HepG2 (cell line): ENCODE measurements at regions not wholly inside any gene's neighbourhood (a gene's known extent, or its start where the extent isn't known, plus 50 kb on each side); places are given as distances from the start of the nearest gene placed in this dataset.

Source experiments
- ATAC-seq: fragments of 200-7000 bp; cut with Tn5 transposase; 3 replicates; pipeline ENCODE4 v1.9.1; 2020; ENCODE audit warnings: mild to moderate bottlenecking, moderate library complexity
- BruUV-seq: library from RNA; stranded (reverse); fragments of 400-500 nt; replicated peaks from 2 replicates; lab custom pipeline; 2021; lab: Mats Ljungman, UMichigan
- CTCF ChIA-PET: fragments of 300-600 bp; formaldehyde crosslinking; extraction: SDS; loops from one replicate; lab custom pipeline; 2021; ENCODE audit warnings: low total read pairs, inconsistent platforms, low intra/inter-chr PET ratio; lab: Yijun Ruan, JAX
- POLR2A ChIA-PET: fragments of 350-600 bp; sonication (Branson Sonifier 250); formaldehyde crosslinking; loops from one replicate; lab custom pipeline; 2020; ENCODE audit warnings: antibody characterized with exemption, inconsistent platforms; lab: Yijun Ruan, JAX
- DNase-seq: peaks from one replicate; pipeline ENCODE4 v3.0.0-alpha.2; 2015; ENCODE audit warnings: low spot score
- FAIRE-seq: peaks from 3 replicates; lab custom pipeline; 2011; peaks lifted over from hg19 to GRCh38; lab: Jason Lieb, UNC
- H2AFZ ChIP-seq: one replicate; pipeline ENCODE4 v1.6.1; 2011; ENCODE audit warnings: low read length, inconsistent platforms
- H3K27ac ChIP-seq: fragments of 300-600 bp; 3 replicates; pipeline ENCODE4 v1.8.0; 2011; ENCODE audit warnings: mixed run types, mild to moderate bottlenecking, mixed read lengths, low read length, inconsistent platforms; ENCODE audit not compliant: insufficient read depth; ENCODE audit errors: extremely low read length
- H3K27me3 ChIP-seq, 2 experiments: fragments of 200-600 bp in 1 of 2; 2 replicates in 1 of 2; 3 replicates in 1 of 2; pipeline versions ENCODE4 v1.6.0 to v1.8.0; 2011; ENCODE audit warnings: low read length in 2 of 2, mild to moderate bottlenecking in 2 of 2, moderate library complexity in 2 of 2, inconsistent platforms in 1 of 2; ENCODE audit not compliant: insufficient read depth in 2 of 2, control insufficient read depth in 1 of 2
- H3K36me3 ChIP-seq, 2 experiments: fragments of 200-600 bp in 1 of 2; replicated peaks in 1 of 2; 2 replicates in 1 of 2; 3 replicates in 1 of 2; pipeline versions ENCODE4 v1.5.1 to v1.8.0; 2011; ENCODE audit warnings: low read length in 2 of 2, inconsistent platforms in 1 of 2; ENCODE audit not compliant: insufficient read depth in 2 of 2, control insufficient read depth in 1 of 2
- H3K4me1 ChIP-seq: 2 replicates; pipeline ENCODE4 v1.5.1; 2012; ENCODE audit warnings: low read length, inconsistent platforms; ENCODE audit not compliant: insufficient read depth
- H3K4me2 ChIP-seq: 2 replicates; pipeline ENCODE4 v1.6.0; 2011; ENCODE audit warnings: low read depth, low read length, inconsistent platforms
- H3K4me3 ChIP-seq, 3 experiments: fragments of 200-600 bp in 1 of 3; sonication (generic), shearing (Covaris generic) in 1 of 3; replicated peaks in 1 of 3; 2 replicates each; pipeline ENCODE4 v1.5.1; 2011 to 2016; ENCODE audit warnings: low read length in 3 of 3, inconsistent platforms in 2 of 3, low read depth in 2 of 3, mild to moderate bottlenecking in 2 of 3, control low read depth in 1 of 3, mixed read lengths in 1 of 3; ENCODE audit not compliant: insufficient read depth in 1 of 3
- H3K79me2 ChIP-seq: one replicate; pipeline ENCODE4 v1.6.1; 2011; ENCODE audit warnings: low read length, inconsistent platforms; ENCODE audit not compliant: insufficient read depth
- H3K9ac ChIP-seq: 2 replicates; pipeline ENCODE4 v1.6.0; 2011; ENCODE audit warnings: mild to moderate bottlenecking, low read depth, low read length, inconsistent platforms; ENCODE audit not compliant: insufficient read depth
- H3K9me3 ChIP-seq: 2 replicates; pipeline ENCODE4 v1.5.1; 2012; ENCODE audit warnings: mild to moderate bottlenecking, low read length
- H4K20me1 ChIP-seq: 2 replicates; pipeline ENCODE4 v1.6.0; 2011; ENCODE audit warnings: inconsistent platforms, mild to moderate bottlenecking, low read length, moderate library complexity; ENCODE audit not compliant: insufficient read depth
- ATF7-NPFF ChIP-seq: sonication (generic); formaldehyde crosslinking; IDR thresholded peaks from 2 replicates; pipeline ENCODE4 v1.8.1; 2023; ENCODE audit warnings: mild to moderate bottlenecking, low read depth, missing genetic modification reagents, moderate library complexity
- FIP1L1 ChIP-seq: fragments of 200-400 bp; formaldehyde crosslinking; IDR thresholded peaks from 2 replicates; pipeline ENCODE4 v1.6.1; 2018; ENCODE audit warnings: low read depth, mild to moderate bottlenecking, low read length, moderate library complexity, borderline replicate concordance; ENCODE audit not compliant: insufficient read depth
- KLF13 ChIP-seq: sonication (generic); formaldehyde crosslinking; IDR thresholded peaks from 2 replicates; pipeline ENCODE4 v1.4.0; 2020; ENCODE audit warnings: mild to moderate bottlenecking, missing genetic modification reagents
- MTA3 ChIP-seq: sonication (generic); formaldehyde crosslinking; IDR thresholded peaks from 2 replicates; pipeline ENCODE4 v1.4.0; 2020; ENCODE audit warnings: missing genetic modification reagents
- NR1H2 ChIP-seq: sonication (generic); formaldehyde crosslinking; IDR thresholded peaks from 2 replicates; pipeline ENCODE4 v1.8.1; 2022; ENCODE audit warnings: low read depth, missing genetic modification reagents, borderline replicate concordance
- RNF2 ChIP-seq: fragments of 450-650 bp; conservative IDR thresholded peaks from 2 replicates; pipeline ENCODE4 v1.6.1; 2016; ENCODE audit warnings: low read depth
- SNAI1 ChIP-seq: sonication (generic); formaldehyde crosslinking; IDR thresholded peaks from 2 replicates; pipeline ENCODE4 v1.5.0; 2020; ENCODE audit warnings: mild to moderate bottlenecking, missing genetic modification reagents, borderline replicate concordance
- TCF7L2 ChIP-seq: IDR thresholded peaks from 2 replicates; pipeline ENCODE4 v1.6.1; 2011; ENCODE audit warnings: mild to moderate bottlenecking, low read depth, low read length, moderate library complexity
- THAP7 ChIP-seq: sonication (generic); formaldehyde crosslinking; IDR thresholded peaks from 2 replicates; pipeline ENCODE4 v1.8.1; 2023; ENCODE audit warnings: mild to moderate bottlenecking, missing genetic modification reagents
- ZNF101 ChIP-seq: sonication (generic); formaldehyde crosslinking; IDR thresholded peaks from 2 replicates; pipeline ENCODE4 v1.4.0; 2020; ENCODE audit warnings: mild to moderate bottlenecking, low read depth, missing genetic modification reagents, borderline replicate concordance
- ZNF367 ChIP-seq: sonication (generic); formaldehyde crosslinking; IDR thresholded peaks from 2 replicates; pipeline ENCODE4 v1.4.0; 2020; ENCODE audit warnings: missing genetic modification reagents, borderline replicate concordance
- ZNF430 ChIP-seq: sonication (generic); formaldehyde crosslinking; IDR thresholded peaks from 2 replicates; pipeline ENCODE4 v1.9.0; 2021; ENCODE audit warnings: mild to moderate bottlenecking, missing genetic modification reagents
- ZNF777 ChIP-seq: sonication (generic); formaldehyde crosslinking; IDR thresholded peaks from 2 replicates; pipeline ENCODE4 v1.4.0; 2020; ENCODE audit warnings: missing genetic modification reagents
- in situ Hi-C: cut with HindIII; loops from 2 replicates; pipeline ENCODE4 v1.10.0; 2017; ENCODE audit warnings: low pct_unique_long_range_greater_than_20kb; ENCODE audit not compliant: extremely low pct_ligation_motif_present
- intact Hi-C: fragments of 100-400 bp; cut with micrococcal nuclease; formaldehyde crosslinking; loops from one replicate; pipeline ENCODE4 v1.10.0; 2022; ENCODE audit not compliant: unreplicated experiment
- TF ChIP-seq, protein P1 (sequence below): sonication (generic); formaldehyde crosslinking; IDR thresholded peaks from 2 replicates; pipeline ENCODE4 v1.5.1; 2020; ENCODE audit warnings: mild to moderate bottlenecking, missing genetic modification reagents, borderline replicate concordance
- TF ChIP-seq, protein P2 (sequence below): sonication (generic); formaldehyde crosslinking; IDR thresholded peaks from 2 replicates; pipeline ENCODE4 v1.4.0; 2020; ENCODE audit warnings: missing genetic modification reagents, borderline replicate concordance

GRCh38 chr9:74391816-74392215, 105.3 kb upstream of the RORB start (continued):
- TF ChIP-seq ZNF101 (CRISPR knock-in tag): no peak
- no peak for TF ChIP-seq ZNF367 (CRISPR knock-in tag)
- TF ChIP-seq FIP1L1: no peak
- no peak for TF ChIP-seq ZNF430 (CRISPR knock-in tag)
- TF ChIP-seq MTA3 (CRISPR knock-in tag): no peak
- TF ChIP-seq KLF13 (CRISPR knock-in tag): no peak
- no peak for TF ChIP-seq ATF7-NPFF
- TF ChIP-seq SNAI1: no peak

- peaks cover 40% of the 10 kb centered on the region for H3K9me3 ChIP-seq
- DNase-seq (no peak), FAIRE-seq (no peak), ATAC-seq (no peak)
- no peaks in the 10 kb centered on the region for H3K27me3 ChIP-seq
- H3K4me3 ChIP-seq: no peak overlapping the region
- H3K4me1 ChIP-seq: no peaks in the 10 kb centered on the region
- CTCF ChIA-PET: no interaction called here
- H2AFZ ChIP-seq: no peak overlapping the region
- no peaks in the 10 kb centered on the region for H3K79me2 ChIP-seq
- no peak overlapping the region for H3K9ac ChIP-seq
- no TSS peak for BruUV-seq
- H4K20me1 ChIP-seq: no peaks in the 10 kb centered on the region
- no peak overlapping the region for H3K4me2 ChIP-seq
- no peak overlapping the region for H3K27ac ChIP-seq
- intact Hi-C loops: no loop called here
- POLR2A ChIA-PET: no interaction called here
- no peaks in the 10 kb centered on the region for H3K36me3 ChIP-seq
- in situ Hi-C loops: no loop called here
- TF ChIP-seq, protein P1, sequence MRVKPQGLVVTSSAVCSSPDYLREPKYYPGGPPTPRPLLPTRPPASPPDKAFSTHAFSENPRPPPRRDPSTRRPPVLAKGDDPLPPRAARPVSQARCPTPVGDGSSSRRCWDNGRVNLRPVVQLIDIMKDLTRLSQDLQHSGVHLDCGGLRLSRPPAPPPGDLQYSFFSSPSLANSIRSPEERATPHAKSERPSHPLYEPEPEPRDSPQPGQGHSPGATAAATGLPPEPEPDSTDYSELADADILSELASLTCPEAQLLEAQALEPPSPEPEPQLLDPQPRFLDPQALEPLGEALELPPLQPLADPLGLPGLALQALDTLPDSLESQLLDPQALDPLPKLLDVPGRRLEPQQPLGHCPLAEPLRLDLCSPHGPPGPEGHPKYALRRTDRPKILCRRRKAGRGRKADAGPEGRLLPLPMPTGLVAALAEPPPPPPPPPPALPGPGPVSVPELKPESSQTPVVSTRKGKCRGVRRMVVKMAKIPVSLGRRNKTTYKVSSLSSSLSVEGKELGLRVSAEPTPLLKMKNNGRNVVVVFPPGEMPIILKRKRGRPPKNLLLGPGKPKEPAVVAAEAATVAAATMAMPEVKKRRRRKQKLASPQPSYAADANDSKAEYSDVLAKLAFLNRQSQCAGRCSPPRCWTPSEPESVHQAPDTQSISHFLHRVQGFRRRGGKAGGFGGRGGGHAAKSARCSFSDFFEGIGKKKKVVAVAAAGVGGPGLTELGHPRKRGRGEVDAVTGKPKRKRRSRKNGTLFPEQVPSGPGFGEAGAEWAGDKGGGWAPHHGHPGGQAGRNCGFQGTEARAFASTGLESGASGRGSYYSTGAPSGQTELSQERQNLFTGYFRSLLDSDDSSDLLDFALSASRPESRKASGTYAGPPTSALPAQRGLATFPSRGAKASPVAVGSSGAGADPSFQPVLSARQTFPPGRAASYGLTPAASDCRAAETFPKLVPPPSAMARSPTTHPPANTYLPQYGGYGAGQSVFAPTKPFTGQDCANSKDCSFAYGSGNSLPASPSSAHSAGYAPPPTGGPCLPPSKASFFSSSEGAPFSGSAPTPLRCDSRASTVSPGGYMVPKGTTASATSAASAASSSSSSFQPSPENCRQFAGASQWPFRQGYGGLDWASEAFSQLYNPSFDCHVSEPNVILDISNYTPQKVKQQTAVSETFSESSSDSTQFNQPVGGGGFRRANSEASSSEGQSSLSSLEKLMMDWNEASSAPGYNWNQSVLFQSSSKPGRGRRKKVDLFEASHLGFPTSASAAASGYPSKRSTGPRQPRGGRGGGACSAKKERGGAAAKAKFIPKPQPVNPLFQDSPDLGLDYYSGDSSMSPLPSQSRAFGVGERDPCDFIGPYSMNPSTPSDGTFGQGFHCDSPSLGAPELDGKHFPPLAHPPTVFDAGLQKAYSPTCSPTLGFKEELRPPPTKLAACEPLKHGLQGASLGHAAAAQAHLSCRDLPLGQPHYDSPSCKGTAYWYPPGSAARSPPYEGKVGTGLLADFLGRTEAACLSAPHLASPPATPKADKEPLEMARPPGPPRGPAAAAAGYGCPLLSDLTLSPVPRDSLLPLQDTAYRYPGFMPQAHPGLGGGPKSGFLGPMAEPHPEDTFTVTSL (CRISPR knock-in tag): no peak
- TF ChIP-seq, protein P2, sequence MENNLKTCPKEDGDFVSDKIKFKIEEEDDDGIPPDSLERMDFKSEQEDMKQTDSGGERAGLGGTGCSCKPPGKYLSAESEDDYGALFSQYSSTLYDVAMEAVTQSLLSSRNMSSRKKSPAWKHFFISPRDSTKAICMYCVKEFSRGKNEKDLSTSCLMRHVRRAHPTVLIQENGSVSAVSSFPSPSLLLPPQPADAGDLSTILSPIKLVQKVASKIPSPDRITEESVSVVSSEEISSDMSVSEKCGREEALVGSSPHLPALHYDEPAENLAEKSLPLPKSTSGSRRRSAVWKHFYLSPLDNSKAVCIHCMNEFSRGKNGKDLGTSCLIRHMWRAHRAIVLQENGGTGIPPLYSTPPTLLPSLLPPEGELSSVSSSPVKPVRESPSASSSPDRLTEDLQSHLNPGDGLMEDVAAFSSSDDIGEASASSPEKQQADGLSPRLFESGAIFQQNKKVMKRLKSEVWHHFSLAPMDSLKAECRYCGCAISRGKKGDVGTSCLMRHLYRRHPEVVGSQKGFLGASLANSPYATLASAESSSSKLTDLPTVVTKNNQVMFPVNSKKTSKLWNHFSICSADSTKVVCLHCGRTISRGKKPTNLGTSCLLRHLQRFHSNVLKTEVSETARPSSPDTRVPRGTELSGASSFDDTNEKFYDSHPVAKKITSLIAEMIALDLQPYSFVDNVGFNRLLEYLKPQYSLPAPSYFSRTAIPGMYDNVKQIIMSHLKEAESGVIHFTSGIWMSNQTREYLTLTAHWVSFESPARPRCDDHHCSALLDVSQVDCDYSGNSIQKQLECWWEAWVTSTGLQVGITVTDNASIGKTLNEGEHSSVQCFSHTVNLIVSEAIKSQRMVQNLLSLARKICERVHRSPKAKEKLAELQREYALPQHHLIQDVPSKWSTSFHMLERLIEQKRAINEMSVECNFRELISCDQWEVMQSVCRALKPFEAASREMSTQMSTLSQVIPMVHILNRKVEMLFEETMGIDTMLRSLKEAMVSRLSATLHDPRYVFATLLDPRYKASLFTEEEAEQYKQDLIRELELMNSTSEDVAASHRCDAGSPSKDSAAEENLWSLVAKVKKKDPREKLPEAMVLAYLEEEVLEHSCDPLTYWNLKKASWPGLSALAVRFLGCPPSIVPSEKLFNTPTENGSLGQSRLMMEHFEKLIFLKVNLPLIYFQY (CRISPR knock-in tag): no peak
- TF ChIP-seq RNF2 (no peak), ZNF777 (CRISPR knock-in tag) (no peak), TCF7L2 (no peak), NR1H2 (no peak), THAP7 (CRISPR knock-in tag) (no peak)
These were observed 93.6 kb upstream of the RORB start for GRCh38 chr9:74403581-74403980.
